ENCODE measurements at regions not wholly inside any gene's neighbourhood (a gene's known extent, or its start where the extent isn't known, plus 50 kb on each side); places are given as distances from the start of the nearest gene placed in this dataset.

DNA sequence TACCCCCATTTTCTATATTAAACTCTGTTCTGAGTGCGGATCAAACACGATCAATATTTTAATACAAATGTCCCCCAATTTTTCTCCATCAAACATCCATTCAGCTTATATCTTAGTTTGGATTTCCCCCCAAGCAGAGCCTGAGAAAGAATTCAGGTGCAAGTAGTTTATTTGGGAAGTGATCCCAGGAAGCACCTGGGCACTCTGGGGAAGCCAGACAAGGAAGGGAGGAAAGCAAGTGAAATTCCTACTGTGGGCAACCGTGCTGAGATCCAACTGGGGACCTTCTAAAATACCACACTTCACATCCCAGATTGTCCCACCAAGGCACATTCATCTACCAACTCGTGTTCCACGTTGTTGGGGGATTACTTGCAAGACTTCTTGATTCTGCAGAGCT is 323.4 kb upstream of the NBEA start:
- DNase-seq (ENCODE audit: low read depth), result no peak
- no peak overlapping the region for H3K4me3 ChIP-seq (ENCODE audit: low read depth, low read length)
- TF ChIP-seq, protein P1, sequence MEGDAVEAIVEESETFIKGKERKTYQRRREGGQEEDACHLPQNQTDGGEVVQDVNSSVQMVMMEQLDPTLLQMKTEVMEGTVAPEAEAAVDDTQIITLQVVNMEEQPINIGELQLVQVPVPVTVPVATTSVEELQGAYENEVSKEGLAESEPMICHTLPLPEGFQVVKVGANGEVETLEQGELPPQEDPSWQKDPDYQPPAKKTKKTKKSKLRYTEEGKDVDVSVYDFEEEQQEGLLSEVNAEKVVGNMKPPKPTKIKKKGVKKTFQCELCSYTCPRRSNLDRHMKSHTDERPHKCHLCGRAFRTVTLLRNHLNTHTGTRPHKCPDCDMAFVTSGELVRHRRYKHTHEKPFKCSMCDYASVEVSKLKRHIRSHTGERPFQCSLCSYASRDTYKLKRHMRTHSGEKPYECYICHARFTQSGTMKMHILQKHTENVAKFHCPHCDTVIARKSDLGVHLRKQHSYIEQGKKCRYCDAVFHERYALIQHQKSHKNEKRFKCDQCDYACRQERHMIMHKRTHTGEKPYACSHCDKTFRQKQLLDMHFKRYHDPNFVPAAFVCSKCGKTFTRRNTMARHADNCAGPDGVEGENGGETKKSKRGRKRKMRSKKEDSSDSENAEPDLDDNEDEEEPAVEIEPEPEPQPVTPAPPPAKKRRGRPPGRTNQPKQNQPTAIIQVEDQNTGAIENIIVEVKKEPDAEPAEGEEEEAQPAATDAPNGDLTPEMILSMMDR (IDR thresholded peaks at IDR 0.05; ENCODE audit: insufficient read depth, low read length), result no peak

DNA sequence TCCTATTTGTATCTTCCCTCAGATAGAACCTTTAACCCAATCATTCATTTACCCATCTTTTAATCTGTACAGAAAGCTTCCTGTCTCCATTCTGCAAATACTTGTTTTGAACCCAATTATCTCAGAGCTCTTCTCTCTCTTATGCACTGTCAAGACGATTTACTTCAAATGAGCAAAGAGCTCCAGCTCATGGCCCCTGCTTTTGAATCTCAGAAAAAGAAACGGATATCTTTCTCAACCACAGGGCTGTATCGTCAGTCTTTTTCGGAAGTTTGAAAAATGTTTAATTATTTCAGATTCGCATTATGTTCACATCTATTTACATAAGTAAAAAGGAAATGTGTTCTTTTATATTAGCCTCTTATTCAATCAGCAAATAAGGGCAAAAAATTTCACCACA is 322.7 kb upstream of the NBEA start:
- DNase-seq (ENCODE audit: low read depth), result no peak
- H3K4me3 ChIP-seq (ENCODE audit: low read depth, low read length), result no peak overlapping the region
- TF ChIP-seq, protein P1 (IDR thresholded peaks at IDR 0.05; ENCODE audit: insufficient read depth, low read length), result no peak

DNA sequence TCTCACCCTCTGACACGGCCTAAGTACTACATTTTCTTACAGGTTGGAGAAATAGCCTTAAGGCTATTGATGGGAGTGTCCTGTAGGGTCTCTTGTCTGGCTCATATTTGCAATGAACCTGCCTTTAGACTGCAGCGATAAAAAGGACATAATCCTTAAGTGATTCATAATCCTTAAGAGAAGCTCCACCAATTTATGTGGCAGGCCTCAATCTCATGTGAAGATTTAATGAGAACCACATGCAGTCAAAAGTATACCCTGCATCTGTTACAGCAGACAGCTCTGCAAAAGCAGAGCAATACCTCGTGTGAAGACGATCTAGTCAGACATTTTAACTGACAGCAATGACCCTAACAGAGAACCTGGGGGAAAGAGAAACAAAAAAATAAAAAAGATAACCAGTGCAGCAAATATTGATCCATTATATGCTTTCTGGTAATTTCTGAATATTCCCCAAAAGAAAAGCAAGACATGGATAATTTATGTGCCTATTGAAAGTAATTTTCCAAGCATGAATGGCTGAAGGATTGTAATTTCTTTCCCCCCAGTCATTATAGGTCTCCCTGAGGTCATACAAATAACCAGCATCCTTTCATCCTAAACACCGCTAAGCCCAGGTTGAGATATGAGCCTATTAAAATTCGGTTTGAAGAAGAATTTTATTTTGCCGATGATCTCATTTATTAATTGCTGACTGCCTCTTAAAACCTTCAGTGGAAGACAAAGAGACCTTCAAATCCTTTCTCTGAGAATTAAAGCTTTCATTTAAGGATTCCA is 321.8 kb upstream of the NBEA start:
- TF ChIP-seq, protein P1 (IDR thresholded peaks at IDR 0.05; ENCODE audit: insufficient read depth, low read length), result no peak
- H3K4me3 ChIP-seq (ENCODE audit: low read depth, low read length), result no peak overlapping the region
- DNase-seq (ENCODE audit: low read depth), result no peak

DNA sequence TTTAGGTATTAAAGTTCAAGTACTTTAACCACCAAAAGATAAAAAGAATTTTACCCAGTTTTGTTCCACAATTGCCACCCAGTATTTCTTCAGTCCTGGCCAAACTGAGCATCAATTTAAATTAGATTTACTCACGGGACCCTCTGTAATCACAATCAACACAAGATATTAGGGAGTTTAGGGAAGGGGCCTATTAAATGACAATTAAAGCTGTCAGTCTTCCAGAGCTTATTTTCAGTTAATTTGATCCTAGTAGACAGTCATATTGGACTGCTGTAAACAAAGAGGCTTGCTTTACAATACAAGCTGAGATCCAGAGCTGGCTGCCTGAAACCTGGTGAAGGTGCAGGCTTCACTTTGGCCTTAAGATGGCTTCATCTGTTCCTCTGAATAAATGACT is 321.2 kb upstream of the NBEA start:
- TF ChIP-seq, protein P1 (IDR thresholded peaks at IDR 0.05; ENCODE audit: insufficient read depth, low read length), result no peak
- H3K4me3 ChIP-seq (ENCODE audit: low read depth, low read length), result no peak overlapping the region

DNA sequence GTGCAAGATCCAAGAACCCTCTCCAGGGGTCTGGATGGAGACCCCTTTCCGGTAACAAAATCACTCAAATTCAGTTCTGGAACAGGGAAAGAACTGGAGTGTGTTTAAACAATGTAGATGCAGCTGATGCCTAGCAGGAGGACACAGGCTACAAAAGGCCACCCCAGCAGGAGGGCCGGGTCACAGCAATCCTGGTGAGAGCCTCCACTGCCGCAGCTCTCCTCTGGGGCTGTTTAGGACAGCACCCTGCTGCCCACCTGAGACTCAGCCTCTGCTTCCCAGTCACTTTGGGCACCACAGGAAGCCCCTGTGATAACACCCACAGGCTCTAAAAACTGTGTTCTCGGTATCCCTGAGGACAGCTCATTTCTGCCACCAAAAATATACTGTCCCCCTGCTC is 318.7 kb upstream of the NBEA start:
- no peak for DNase-seq (ENCODE audit: low read depth)
- TF ChIP-seq, protein P1 (IDR thresholded peaks at IDR 0.05; ENCODE audit: insufficient read depth, low read length), result no peak

More for the DNA sequence above, 321.2 kb upstream of the NBEA start:
- DNase-seq (ENCODE audit: low read depth), result no peak

DNA sequence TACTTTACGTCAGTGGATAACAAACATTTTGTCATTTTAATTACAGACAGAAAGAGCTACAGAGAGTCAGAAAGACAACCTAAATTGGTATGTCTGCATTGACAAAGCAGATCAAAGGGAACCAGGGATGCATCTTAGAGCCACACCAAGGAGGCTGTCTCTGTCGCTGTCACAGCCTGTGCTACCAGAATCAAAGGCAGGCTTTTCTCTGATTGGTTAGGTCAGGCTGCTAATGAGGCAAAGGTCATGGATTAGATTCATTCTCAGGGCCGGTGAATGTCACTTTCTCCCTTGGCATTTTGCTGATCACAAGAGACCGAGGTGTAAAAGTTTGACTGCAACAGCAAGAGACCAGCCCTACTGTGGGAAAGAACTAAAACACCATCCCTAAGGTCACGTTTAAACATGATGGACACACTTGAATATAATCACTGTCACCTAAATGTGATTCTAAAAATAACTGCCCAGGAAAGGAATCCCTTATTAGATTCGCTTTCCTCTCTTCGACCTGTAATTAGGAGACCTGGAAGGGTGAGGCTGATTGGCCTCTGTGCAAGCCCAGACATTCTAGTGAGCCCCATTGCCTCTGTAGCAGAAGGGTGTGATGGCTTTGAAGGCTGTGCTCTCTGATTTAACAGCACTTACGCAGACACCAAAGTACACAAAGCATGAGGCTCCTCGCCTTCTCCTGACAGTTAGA is 314.4 kb upstream of the NBEA start:
- DNase-seq (ENCODE audit: low read depth), result no peak
- TF ChIP-seq, protein P1 (IDR thresholded peaks at IDR 0.05; ENCODE audit: insufficient read depth, low read length), result no peak

More for the DNA sequence above, 318.7 kb upstream of the NBEA start:
- H3K4me3 ChIP-seq (ENCODE audit: low read depth, low read length), result no peak overlapping the region

More for the DNA sequence above, 314.4 kb upstream of the NBEA start:
- no peak overlapping the region for H3K4me3 ChIP-seq (ENCODE audit: low read depth, low read length)
